H9 (cell line): ENCODE measurements at regions not wholly inside any gene's neighbourhood (a gene's known extent, or its start where the extent isn't known, plus 50 kb on each side); places are given as distances from the start of the nearest gene placed in this dataset.

Source experiments
- DNase-seq: peaks from one replicate; pipeline ENCODE4 v3.0.0-alpha.2; 2017
- H2AFZ ChIP-seq: one replicate; pipeline ENCODE4 v1.6.1; 2013; ENCODE audit warnings: mild to moderate bottlenecking, low read length, control low read depth, moderate library complexity
- H2AK5ac ChIP-seq: 2 replicates; pipeline ENCODE4 v1.6.1; 2013; ENCODE audit warnings: low read length, control low read depth, mixed read lengths; ENCODE audit not compliant: insufficient read length
- H2BK120ac ChIP-seq: one replicate; pipeline ENCODE4 v1.6.1; 2013; ENCODE audit warnings: low read depth, mild to moderate bottlenecking, low read length, control low read depth, inconsistent platforms; ENCODE audit not compliant: poor library complexity, severe bottlenecking
- H2BK12ac ChIP-seq: 2 replicates; pipeline ENCODE4 v1.6.1; 2013; ENCODE audit warnings: low read length, control low read depth, mixed read lengths, low read depth; ENCODE audit not compliant: insufficient read length
- H2BK15ac ChIP-seq: 2 replicates; pipeline ENCODE4 v1.6.1; 2013; ENCODE audit warnings: low read depth, low read length, control low read depth
- H2BK20ac ChIP-seq: one replicate; pipeline ENCODE4 v1.6.1; 2013; ENCODE audit warnings: low read depth, mild to moderate bottlenecking, low read length, control low read depth, inconsistent platforms; ENCODE audit not compliant: poor library complexity, severe bottlenecking
- H2BK5ac ChIP-seq: 2 replicates; pipeline ENCODE4 v1.6.1; 2013; ENCODE audit warnings: low read length, control low read depth, mixed read lengths; ENCODE audit not compliant: insufficient read length
- H3K14ac ChIP-seq: 2 replicates; pipeline ENCODE4 v1.6.1; 2013; ENCODE audit warnings: low read length, control low read depth; ENCODE audit not compliant: insufficient read depth
- H3K18ac ChIP-seq: 2 replicates; pipeline ENCODE4 v1.6.1; 2013; ENCODE audit warnings: low read depth, mild to moderate bottlenecking, mixed read lengths, low read length, control low read depth; ENCODE audit not compliant: insufficient read length
- H3K23ac ChIP-seq: 2 replicates; pipeline ENCODE4 v1.6.1; 2013; ENCODE audit warnings: low read length, control low read depth, mixed read lengths, low read depth; ENCODE audit not compliant: insufficient read length
- H3K23me2 ChIP-seq: 2 replicates; pipeline ENCODE4 v1.6.1; 2013; ENCODE audit warnings: low read depth, mild to moderate bottlenecking, mixed read lengths, low read length, control low read depth; ENCODE audit not compliant: insufficient read length, poor library complexity, severe bottlenecking
- H3K27ac ChIP-seq: 2 replicates; pipeline ENCODE4 v1.5.1; 2013; ENCODE audit warnings: low read length, control low read depth, mixed read lengths, low read depth; ENCODE audit not compliant: insufficient read length
- H3K27me3 ChIP-seq: 2 replicates; pipeline ENCODE4 v1.6.1; 2013; ENCODE audit warnings: low read length, control low read depth, inconsistent platforms; ENCODE audit not compliant: insufficient read depth
- H3K4ac ChIP-seq: 2 replicates; pipeline ENCODE4 v1.6.1; 2013; ENCODE audit warnings: low read depth, mild to moderate bottlenecking, control low read depth, inconsistent platforms, low read length, moderate library complexity
- H3K4me1 ChIP-seq: 2 replicates; pipeline ENCODE4 v1.6.1; 2013; ENCODE audit warnings: low read length, control low read depth, inconsistent platforms; ENCODE audit not compliant: insufficient read depth
- H3K4me2 ChIP-seq: 2 replicates; pipeline ENCODE4 v1.6.1; 2013; ENCODE audit warnings: low read length, control low read depth, mixed read lengths; ENCODE audit not compliant: insufficient read length, insufficient read depth
- H3K56ac ChIP-seq: 2 replicates; pipeline ENCODE4 v1.6.1; 2013; ENCODE audit warnings: low read depth, mild to moderate bottlenecking, mixed read lengths, low read length, control low read depth; ENCODE audit not compliant: insufficient read length
- H3K79me1 ChIP-seq: 2 replicates; pipeline ENCODE4 v1.6.1; 2013; ENCODE audit warnings: low read depth, mild to moderate bottlenecking, moderate library complexity, low read length, control low read depth, inconsistent platforms; ENCODE audit not compliant: insufficient read depth, poor library complexity, severe bottlenecking
- H3K79me2 ChIP-seq: 2 replicates; pipeline ENCODE4 v1.6.1; 2013; ENCODE audit warnings: low read length, control low read depth, inconsistent platforms; ENCODE audit not compliant: insufficient read depth
- H3K9ac ChIP-seq: 2 replicates; pipeline ENCODE4 v1.6.1; 2013; ENCODE audit warnings: low read length, control low read depth, mixed read lengths; ENCODE audit not compliant: insufficient read length; ENCODE audit errors: extremely low read depth
- H3K9me3 ChIP-seq: one replicate; pipeline ENCODE4 v1.6.1; 2013; ENCODE audit warnings: low read depth, low read length, inconsistent platforms; ENCODE audit not compliant: control insufficient read depth
- H3T11ph ChIP-seq: one replicate; pipeline ENCODE4 v1.6.1; 2013; ENCODE audit warnings: mild to moderate bottlenecking, low read length, control low read depth, inconsistent platforms
- H4K20me1 ChIP-seq: one replicate; pipeline ENCODE4 v1.6.1; 2013; ENCODE audit not compliant: control insufficient read depth, insufficient read length, insufficient read depth
- H4K5ac ChIP-seq: 2 replicates; pipeline ENCODE4 v1.6.1; 2013; ENCODE audit warnings: low read depth, mild to moderate bottlenecking, mixed read lengths, low read length, control low read depth; ENCODE audit not compliant: insufficient read length
- H4K8ac ChIP-seq: replicated peaks from 2 replicates; pipeline ENCODE4 v1.6.1; 2013; ENCODE audit warnings: low read length, control low read depth, mixed read lengths, low read depth; ENCODE audit not compliant: insufficient read length
- H4K91ac ChIP-seq: 2 replicates; pipeline ENCODE4 v1.6.1; 2013; ENCODE audit warnings: low read depth, mild to moderate bottlenecking, moderate library complexity, mixed read lengths, low read length, control low read depth; ENCODE audit not compliant: insufficient read length
- H3K27ac Mint-ChIP-seq, 3 experiments: 2 replicates in 2 of 3; 3 replicates in 1 of 3; pipeline ENCODE4 v1.8.0; 2020 to 2021; ENCODE audit warnings: mixed read lengths in 3 of 3, mild to moderate bottlenecking in 1 of 3, moderate library complexity in 1 of 3
- H3K27me3 Mint-ChIP-seq: 2 replicates; pipeline ENCODE4 v1.8.0; 2021; ENCODE audit warnings: low read depth, mild to moderate bottlenecking, moderate library complexity, mixed read lengths
- H3K36me3 Mint-ChIP-seq, 3 experiments: 2 replicates in 2 of 3; 3 replicates in 1 of 3; pipeline ENCODE4 v1.8.0; 2020 to 2021; ENCODE audit warnings: low read depth in 3 of 3, mixed read lengths in 3 of 3; ENCODE audit not compliant: insufficient read depth in 1 of 3
- H3K4me1 Mint-ChIP-seq, 2 experiments: 2 replicates each; pipeline ENCODE4 v1.8.0; 2020; ENCODE audit warnings: mixed read lengths in 2 of 2
- H3K4me3 Mint-ChIP-seq, 2 experiments: 2 replicates in 1 of 2; 3 replicates in 1 of 2; pipeline ENCODE4 v1.8.0; 2020 to 2021; ENCODE audit warnings: mild to moderate bottlenecking in 2 of 2, mixed read lengths in 2 of 2, moderate library complexity in 1 of 2
- H3K9me3 Mint-ChIP-seq, 2 experiments: 2 replicates in 1 of 2; 3 replicates in 1 of 2; pipeline ENCODE4 v1.8.0; 2020; ENCODE audit warnings: mild to moderate bottlenecking in 2 of 2, mixed read lengths in 2 of 2, moderate library complexity in 1 of 2
- WGBS: extraction: QIAGEN DNeasy Blood & Tissue Kit; methylation state at CpG from one replicate; pipeline ENCODE4 v1.1.7; 2013; ENCODE audit warnings: missing lambda C conversion rate, low lambda C conversion rate, mixed read lengths; ENCODE audit not compliant: insufficient read length; ENCODE audit errors: extremely low coverage; 5-methylcytosine and 5-hydroxymethylcytosine counted together
- TF ChIP-seq, protein P1 (sequence below): fragments of 200-600 bp; sonication (generic); conservative IDR thresholded peaks from 3 replicates; pipeline ENCODE4 v1.8.0; 2021; ENCODE audit warnings: antibody characterized with exemption, mild to moderate bottlenecking

DNA sequence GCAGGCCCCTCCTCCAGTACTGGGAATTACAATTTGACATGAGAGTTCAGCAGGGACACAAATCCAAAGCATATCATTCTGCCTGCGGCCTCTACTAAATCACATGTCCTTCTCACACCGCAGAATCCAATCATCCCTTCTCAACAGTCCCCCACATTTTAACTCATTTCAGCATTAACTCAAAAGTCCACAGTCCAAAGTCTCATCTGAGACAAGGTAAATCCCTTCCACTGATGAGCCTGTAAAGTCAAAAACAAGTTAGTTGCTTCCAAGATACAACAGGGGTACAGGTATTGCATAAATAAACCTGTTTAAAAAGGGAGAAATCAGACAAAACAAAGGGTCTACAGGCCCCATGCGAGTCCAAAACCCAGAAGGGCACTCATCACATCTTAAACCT is 64.0 kb downstream of the EBNA1BP2 start:
- Mint-ChIP-seq H3K4me1 (no peaks in the 10 kb centered on the region), H3K4me3 (no peak overlapping the region), H3K36me3 (peaks cover 31 to 54% (median 53%) of the 10 kb centered on the region in 3 experiments), H3K27me3 (peaks cover 6% of the 10 kb centered on the region), H3K9me3 (peaks cover 57 to 62% of the 10 kb centered on the region in 2 experiments), H3K27ac (no peak overlapping the region)
- Histone ChIP-seq H2AFZ (no peak overlapping the region), H2BK12ac (no peak overlapping the region), H2AK5ac (no peak overlapping the region), H3K9me3 (peaks cover 20% of the 10 kb centered on the region), H3K4ac (no peak overlapping the region), H3K56ac (no peak overlapping the region), H3K27me3 (no peaks in the 10 kb centered on the region), H4K8ac (no peak overlapping the region), H3K18ac (no peak overlapping the region), H2BK120ac (no peak overlapping the region), H4K20me1 (no peaks in the 10 kb centered on the region), H3K14ac (no peak overlapping the region), H3K79me2 (no peaks in the 10 kb centered on the region), H3K27ac (no peak overlapping the region), H2BK5ac (no peak overlapping the region), H3K79me1 (no peaks in the 10 kb centered on the region), H4K91ac (no peak overlapping the region), H3T11ph (no peak overlapping the region), H3K4me1 (no peaks in the 10 kb centered on the region), H2BK20ac (no peak overlapping the region), H3K9ac (no peak overlapping the region), H3K23ac (no peak overlapping the region), H3K23me2 (no peaks in the 10 kb centered on the region), H2BK15ac (no peak overlapping the region), H4K5ac (no peak overlapping the region), H3K4me2 (no peak overlapping the region)
- TF ChIP-seq, protein P1, sequence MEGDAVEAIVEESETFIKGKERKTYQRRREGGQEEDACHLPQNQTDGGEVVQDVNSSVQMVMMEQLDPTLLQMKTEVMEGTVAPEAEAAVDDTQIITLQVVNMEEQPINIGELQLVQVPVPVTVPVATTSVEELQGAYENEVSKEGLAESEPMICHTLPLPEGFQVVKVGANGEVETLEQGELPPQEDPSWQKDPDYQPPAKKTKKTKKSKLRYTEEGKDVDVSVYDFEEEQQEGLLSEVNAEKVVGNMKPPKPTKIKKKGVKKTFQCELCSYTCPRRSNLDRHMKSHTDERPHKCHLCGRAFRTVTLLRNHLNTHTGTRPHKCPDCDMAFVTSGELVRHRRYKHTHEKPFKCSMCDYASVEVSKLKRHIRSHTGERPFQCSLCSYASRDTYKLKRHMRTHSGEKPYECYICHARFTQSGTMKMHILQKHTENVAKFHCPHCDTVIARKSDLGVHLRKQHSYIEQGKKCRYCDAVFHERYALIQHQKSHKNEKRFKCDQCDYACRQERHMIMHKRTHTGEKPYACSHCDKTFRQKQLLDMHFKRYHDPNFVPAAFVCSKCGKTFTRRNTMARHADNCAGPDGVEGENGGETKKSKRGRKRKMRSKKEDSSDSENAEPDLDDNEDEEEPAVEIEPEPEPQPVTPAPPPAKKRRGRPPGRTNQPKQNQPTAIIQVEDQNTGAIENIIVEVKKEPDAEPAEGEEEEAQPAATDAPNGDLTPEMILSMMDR: no peak
- WGBS: no CpG with 5 or more reads among the region's 3 CpGs
- no peak for DNase-seq
